Pons (tissue), 1 donor: ENCODE measurements at regions not wholly inside any gene's neighbourhood (a gene's known extent, or its start where the extent isn't known, plus 50 kb on each side); places are given as distances from the start of the nearest gene placed in this dataset.
"Not testable (repeated sequence)": the region's sequence is repeated elsewhere in the genome, so short reads cannot be mapped to it uniquely, and the experiment has no call there.

ENCODE experiments used
- DNase-seq: peaks from one replicate; pipeline ENCODE4 v3.0.0-alpha.2; 2016; ENCODE audit warnings: low spot score

GRCh38 chr9:86575825-86576525, 221.8 kb upstream of the TUT7 start:
- no peak for DNase-seq

- DNase-seq, result no peak
Observed at GRCh38 chr9:86575137-86575536, 220.9 kb upstream of the TUT7 start.

- no peak for DNase-seq
Observed at GRCh38 chr9:86573886-86574285, 219.7 kb upstream of the TUT7 start.

GRCh38 chr9:86572904-86573303, 218.7 kb upstream of the TUT7 start:
- no peak for DNase-seq

- not testable (repeated sequence) for DNase-seq
Observed at GRCh38 chr9:86565603-86566002, 211.4 kb upstream of the TUT7 start.

GRCh38 chr9:86563936-86564335, 209.7 kb upstream of the TUT7 start:
- no peak for DNase-seq

- DNase-seq, result no peak
Observed at GRCh38 chr9:86563350-86563749, 209.1 kb upstream of the TUT7 start.

- no peak for DNase-seq
Observed at GRCh38 chr9:86562691-86563090, 208.5 kb upstream of the TUT7 start.

GRCh38 chr9:86557918-86558317, 203.7 kb upstream of the TUT7 start:
- no peak for DNase-seq

- DNase-seq, result no peak
Observed at GRCh38 chr9:86557063-86557766, 203.0 kb upstream of the TUT7 start.

- DNase-seq, result no peak
Observed at GRCh38 chr9:86555661-86556060, 201.5 kb upstream of the TUT7 start.

GRCh38 chr9:86550401-86550800, 196.2 kb upstream of the TUT7 start:
- DNase-seq, result no peak

- no peak for DNase-seq
Observed at GRCh38 chr9:86549920-86550319, 195.7 kb upstream of the TUT7 start.

- no peak for DNase-seq
Observed at GRCh38 chr9:86549401-86549811, 195.2 kb upstream of the TUT7 start.

- no peak for DNase-seq
Observed at GRCh38 chr9:86548220-86548619, 194.0 kb upstream of the TUT7 start.

- no peak for DNase-seq
Observed at GRCh38 chr9:86547571-86547970, 193.4 kb upstream of the TUT7 start.

GRCh38 chr9:86546712-86547111, 192.5 kb upstream of the TUT7 start:
- DNase-seq, result no peak

- DNase-seq, result no peak
Observed at GRCh38 chr9:86545090-86545489, 190.9 kb upstream of the TUT7 start.

GRCh38 chr9:86541014-86541570, 186.9 kb upstream of the TUT7 start:
- no peak for DNase-seq

- no peak for DNase-seq
Observed at GRCh38 chr9:86535406-86535915, 181.3 kb upstream of the TUT7 start.

- no peak for DNase-seq
Observed at GRCh38 chr9:86534572-86535258, 180.5 kb upstream of the TUT7 start.

GRCh38 chr9:86531971-86532640, 177.9 kb upstream of the TUT7 start:
- DNase-seq, result no peak
